HCT116 (cell line): ENCODE measurements at regions not wholly inside any gene's neighbourhood (a gene's known extent, or its start where the extent isn't known, plus 50 kb on each side); places are given as distances from the start of the nearest gene placed in this dataset.

Experiments
- ATAC-seq: fragments of 200-7000 bp; cut with Tn5 transposase; 2 replicates; pipeline ENCODE4 v1.9.1; 2020; ENCODE audit warnings: mild to moderate bottlenecking, moderate library complexity
- BruUV-seq: library from RNA; stranded (reverse); fragments of 400-500 nt; replicated peaks from 2 replicates; lab custom pipeline; 2021; lab: Mats Ljungman, UMichigan
- CTCF ChIA-PET: fragments of 300-600 bp; sonication (Branson Sonifier 250); formaldehyde crosslinking; loops from one replicate; lab custom pipeline; 2021; ENCODE audit warnings: antibody characterized with exemption; lab: Charles Lee
- POLR2A ChIA-PET: fragments of 300-600, 350-600 bp; sonication (Branson Sonifier 250); formaldehyde crosslinking; loops from one replicate; lab custom pipeline; 2021; ENCODE audit warnings: antibody characterized with exemption; lab: Charles Lee
- RAD21 ChIA-PET, 2 experiments: fragments of 300-600 bp; sonication (Branson Sonifier 250); formaldehyde crosslinking; loops; one replicate each; lab custom pipeline; 2023; ENCODE audit warnings: low total read pairs in 2 of 2; ENCODE audit not compliant: uncharacterized antibody in 2 of 2, unreplicated experiment in 2 of 2, low non-redundant PET in 1 of 2; lab: Charles Lee
- DNase-seq: peaks from one replicate; pipeline ENCODE4 v3.0.0-alpha.2; 2010; ENCODE audit warnings: low read depth, low spot score
- H2AFZ ChIP-seq: fragments of 200-600 bp; shearing (Covaris generic), sonication (generic); 2 replicates; pipeline ENCODE4 v1.6.1; 2017; ENCODE audit warnings: low read depth, mixed run types, mixed read lengths, antibody characterized with exemption, low read length; ENCODE audit not compliant: poor library complexity, severe bottlenecking
- H3K27ac ChIP-seq: 2 replicates; pipeline ENCODE4 v1.5.1; 2012; ENCODE audit warnings: low read depth, low read length
- H3K27me3 ChIP-seq: fragments of 200-600 bp; sonication (generic); 2 replicates; pipeline ENCODE4 v1.6.1; 2016; ENCODE audit warnings: mixed run types, low read length, mixed read lengths; ENCODE audit not compliant: insufficient read depth
- H3K36me3 ChIP-seq, 2 experiments: fragments of 200-500 bp in 1 of 2; fragments of 200-600 bp in 1 of 2; sonication (Bioruptor generic) in 1 of 2; sonication (generic) in 1 of 2; 2 replicates each; pipeline versions ENCODE4 v1.5.1 to v1.6.1; 2014 to 2016; ENCODE audit warnings: low read length in 2 of 2, inconsistent platforms in 1 of 2, mixed read lengths in 1 of 2, mixed run types in 1 of 2; ENCODE audit not compliant: insufficient read depth in 2 of 2, control insufficient read depth in 1 of 2
- H3K4me1 ChIP-seq, 2 experiments: fragments of 200-600 bp in 1 of 2; sonication (generic) in 1 of 2; 2 replicates each; pipeline versions ENCODE4 v1.5.1 to v1.6.1; 2012 to 2017; ENCODE audit warnings: low read length in 2 of 2, inconsistent platforms in 1 of 2, mild to moderate bottlenecking in 1 of 2, mixed read lengths in 1 of 2, mixed run types in 1 of 2, moderate library complexity in 1 of 2; ENCODE audit not compliant: insufficient read depth in 2 of 2, control insufficient read depth in 1 of 2
- H3K4me2 ChIP-seq: fragments of 200-600 bp; sonication (generic); 2 replicates; pipeline ENCODE4 v1.6.1; 2017; ENCODE audit warnings: mixed run types, low read length, mixed read lengths
- H3K4me3 ChIP-seq, 2 experiments: fragments of 200-600 bp in 1 of 2; sonication (generic) in 1 of 2; replicated peaks in 1 of 2; 2 replicates each; pipeline ENCODE4 v1.5.1; 2011 to 2016; ENCODE audit warnings: low read length in 2 of 2, control low read depth in 1 of 2, low read depth in 1 of 2, mild to moderate bottlenecking in 1 of 2, mixed read lengths in 1 of 2, mixed run types in 1 of 2
- H3K79me2 ChIP-seq: fragments of 200-600 bp; sonication (generic); 2 replicates; pipeline ENCODE4 v1.6.1; 2017; ENCODE audit warnings: mild to moderate bottlenecking, mixed run types, low read length, moderate library complexity, mixed read lengths; ENCODE audit not compliant: insufficient read depth
- H3K9ac ChIP-seq: fragments of 200-600 bp; sonication (generic); 2 replicates; pipeline ENCODE4 v1.6.1; 2016; ENCODE audit warnings: low read length, mixed read lengths
- H3K9me2 ChIP-seq: fragments of 200-600 bp; sonication (generic), shearing (Covaris generic); 2 replicates; pipeline ENCODE4 v1.6.1; 2017; ENCODE audit warnings: mixed run types, mild to moderate bottlenecking, moderate library complexity; ENCODE audit not compliant: insufficient read depth
- H3K9me3 ChIP-seq, 2 experiments: fragments of 200-500 bp in 1 of 2; fragments of 200-600 bp in 1 of 2; sonication (Bioruptor generic) in 1 of 2; sonication (generic) in 1 of 2; 2 replicates each; pipeline ENCODE4 v1.6.1; 2014 to 2017; ENCODE audit warnings: low read length in 2 of 2, mixed read lengths in 2 of 2, inconsistent platforms in 1 of 2, low read depth in 1 of 2, mild to moderate bottlenecking in 1 of 2, mixed run types in 1 of 2, moderate library complexity in 1 of 2; ENCODE audit not compliant: control insufficient read depth in 1 of 2, insufficient read depth in 1 of 2
- H4K20me1 ChIP-seq: fragments of 200-600 bp; sonication (generic), shearing (Covaris generic); 2 replicates; pipeline ENCODE4 v1.6.1; 2017; ENCODE audit warnings: mixed run types, mild to moderate bottlenecking, moderate library complexity; ENCODE audit not compliant: insufficient read depth
- CTCF ChIP-seq, 3 experiments: fragments of 200-600 bp in 1 of 3; sonication (generic) in 1 of 3; IDR thresholded peaks in 2 of 3; conservative IDR thresholded peaks in 1 of 3; 2 replicates each; pipeline ENCODE4 v1.5.1; 2012 to 2017; ENCODE audit warnings: low read depth in 2 of 3, low read length in 2 of 3, antibody characterized with exemption in 1 of 3, borderline replicate concordance in 1 of 3, control low read depth in 1 of 3, mild to moderate bottlenecking in 1 of 3, mixed read lengths in 1 of 3, mixed run types in 1 of 3, moderate library complexity in 1 of 3; ENCODE audit not compliant: insufficient read depth in 1 of 3
- EZH2 ChIP-seq: fragments of 200-600 bp; sonication (generic); IDR thresholded peaks from 2 replicates; pipeline ENCODE4 v1.6.1; 2017; ENCODE audit warnings: antibody characterized with exemption, mixed run types
- EZH2phosphoT487 ChIP-seq: fragments of 200-600 bp; IDR thresholded peaks from 2 replicates; pipeline ENCODE4 v1.6.1; 2018; ENCODE audit warnings: antibody characterized with exemption, borderline replicate concordance
- FOSL1 ChIP-seq: IDR thresholded peaks from 2 replicates; pipeline ENCODE4 v1.6.1; 2012; ENCODE audit warnings: low read depth
- JUND ChIP-seq: IDR thresholded peaks from 2 replicates; pipeline ENCODE4 v1.6.1; 2012
- POLR2AphosphoS5 ChIP-seq: IDR thresholded peaks from 2 replicates; pipeline ENCODE4 v1.6.1; 2011; ENCODE audit warnings: mild to moderate bottlenecking, low read depth, low read length, moderate library complexity
- SIN3A ChIP-seq: IDR thresholded peaks from 2 replicates; pipeline ENCODE4 v1.6.1; 2012; ENCODE audit warnings: low read depth
- SP1 ChIP-seq: IDR thresholded peaks from 2 replicates; pipeline ENCODE4 v1.6.1; 2012; ENCODE audit warnings: low read depth
- TCF7L2 ChIP-seq: IDR thresholded peaks from 2 replicates; pipeline ENCODE4 v1.7.0; 2011; ENCODE audit warnings: borderline replicate concordance, inconsistent platforms; ENCODE audit not compliant: insufficient read depth, insufficient read length; ENCODE audit errors: extremely low read depth
- YY1 ChIP-seq: IDR thresholded peaks from 2 replicates; pipeline ENCODE4 v1.6.1; 2011; ENCODE audit warnings: low read length, low read depth, moderate library complexity, mild to moderate bottlenecking; ENCODE audit not compliant: insufficient replicate concordance; ENCODE audit errors: extremely low read depth
- ZBTB33 ChIP-seq: IDR thresholded peaks from 2 replicates; pipeline ENCODE4 v1.6.1; 2011; ENCODE audit warnings: mild to moderate bottlenecking, low read length, moderate library complexity; ENCODE audit not compliant: insufficient replicate concordance; ENCODE audit errors: extremely low read depth
- ZFX ChIP-seq: fragments of 450-650 bp; IDR thresholded peaks from 2 replicates; pipeline ENCODE4 v1.6.1; 2017
- ZNF274 ChIP-seq: fragments of 200-500 bp; sonication (Bioruptor generic); IDR thresholded peaks from 2 replicates; pipeline ENCODE4 v1.6.1; 2014; ENCODE audit warnings: mild to moderate bottlenecking, low read depth, low read length, inconsistent platforms
- intact Hi-C: fragments of 100-400 bp; cut with micrococcal nuclease; formaldehyde crosslinking; loops from 2 replicates; pipeline ENCODE4 v1.10.0; 2022

- Histone ChIP-seq H3K4me1 (no peaks in the 10 kb centered on the region), H2AFZ (no peak overlapping the region), H3K9me3 (peaks cover 8 to 29% of the 10 kb centered on the region in 2 experiments; a peak in 2 of 4 replicates), H3K4me3 (no peak overlapping the region), H3K79me2 (no peaks in the 10 kb centered on the region), H3K27me3 (no peaks in the 10 kb centered on the region), H4K20me1 (no peaks in the 10 kb centered on the region), H3K4me2 (no peak overlapping the region), H3K27ac (no peak overlapping the region)
- no TSS peak for BruUV-seq
- no peak for DNase-seq
- RAD21 ChIA-PET: no interaction called here
- CTCF ChIA-PET: no interaction called here
- no peak for TF ChIP-seq JUND
- no peak for TF ChIP-seq SP1
- TF ChIP-seq TCF7L2: no peak
- no peak for TF ChIP-seq ZNF274
- TF ChIP-seq ZBTB33: no peak
- no peak for TF ChIP-seq EZH2
- no peak for TF ChIP-seq YY1
- no peak for TF ChIP-seq EZH2phosphoT487
- no peak for TF ChIP-seq ZFX
- no peak for TF ChIP-seq SIN3A
- no peak for TF ChIP-seq CTCF (IDR thresholded peaks at IDR 0.05 in 2 of 3, conservative IDR thresholded peaks at IDR 0.05 in 1 of 3; ENCODE audit: borderline replicate concordance in 1 of 3, insufficient read depth in 1 of 3, low read depth in 2 of 3, low read length in 2 of 3)
- TF ChIP-seq FOSL1: no peak
- no peak for TF ChIP-seq POLR2AphosphoS5
- TF ChIP-seq, all 23 proteins: peak for 0
- intact Hi-C loops: no loop called here
- H3K36me3 ChIP-seq: no peaks in the 10 kb centered on the region
- no peak overlapping the region for H3K9ac ChIP-seq
- no peaks in the 10 kb centered on the region for H3K9me2 ChIP-seq
- POLR2A ChIA-PET: no interaction called here
- no peak for ATAC-seq
These were observed 752.9 kb downstream of the CDH18 start for GRCh38 chr5:19235101-19235584.
